Tibial artery (tissue), 4 donors: ENCODE measurements at regions not wholly inside any gene's neighbourhood (a gene's known extent, or its start where the extent isn't known, plus 50 kb on each side); places are given as distances from the start of the nearest gene placed in this dataset.
A peak's percentile ranks its signal among the peaks of the same experiment; 100 is the strongest.

Experiments used
- DNase-seq, 2 donors: peaks; one replicate each; pipeline ENCODE4 v3.0.0-alpha.2; 2019
- H3K27ac ChIP-seq, 2 donors: fragments of 200-600 bp; sonication (generic) in 1 of 2; 1 replicate in 1 of 2; 2 replicates in 1 of 2; pipeline ENCODE4 v1.5.1; 2018 to 2019; ENCODE audit warnings: mild to moderate bottlenecking in 1 of 2
- H3K27me3 ChIP-seq, 2 donors: fragments of 200-600 bp; sonication (generic) in 1 of 2; one replicate each; pipeline versions ENCODE4 v1.5.1 to v1.6.0; 2016 to 2019
- H3K36me3 ChIP-seq, 3 donors: fragments of 200-600 bp; sonication (generic) in 2 of 3; one replicate each; pipeline ENCODE4 v1.5.1; 2016 to 2019; ENCODE audit warnings: mild to moderate bottlenecking in 2 of 3
- H3K4me1 ChIP-seq, 4 donors: fragments of 200-600 bp; sonication (generic) in 2 of 4; 1 replicate in 3 of 4; 2 replicates in 1 of 4; pipeline ENCODE4 v1.5.1; 2016 to 2019
- H3K4me3 ChIP-seq, 2 donors: fragments of 200-600 bp; sonication (generic) in 1 of 2; 1 replicate in 1 of 2; 2 replicates in 1 of 2; pipeline ENCODE4 v1.5.1; 2018 to 2019; ENCODE audit warnings: mild to moderate bottlenecking in 2 of 2
- H3K9me3 ChIP-seq, 3 donors: fragments of 200-600 bp; sonication (generic) in 1 of 3; one replicate each; pipeline ENCODE4 v1.5.1; 2016 to 2019
- CTCF ChIP-seq, 2 experiments: fragments of 200-600 bp in 1 of 2; fragments of 450-650 bp in 1 of 2; IDR thresholded peaks; one replicate each; pipeline ENCODE4 v1.5.1; 2017 to 2019; ENCODE audit warnings: antibody characterized with exemption in 2 of 2, mild to moderate bottlenecking in 1 of 2, moderate library complexity in 1 of 2
- intact Hi-C: fragments of 100-400 bp; cut with DNase I; formaldehyde crosslinking; loops from one replicate; pipeline ENCODE4 v1.15.0; 2023; ENCODE audit warnings: low total_unique reads

GRCh38 chr2:143939626-143940330 is 580.1 kb downstream of the ZEB2 start:
- no peaks in the 10 kb centered on the region for H3K36me3 ChIP-seq
- TF ChIP-seq CTCF (IDR thresholded peaks at IDR 0.05): no peak
- no peaks in the 10 kb centered on the region for H3K9me3 ChIP-seq
- H3K27me3 ChIP-seq: no peaks in the 10 kb centered on the region
- peak overlapping the region; percentile 53 to 70 for H3K27ac ChIP-seq
- DNase-seq: no peak
- H3K4me1 ChIP-seq: peaks cover 0 to 29% (median 14%) of the 10 kb centered on the region in 4 donors
- intact Hi-C loops: no loop called here
- H3K4me3 ChIP-seq: peak overlapping the region; percentile 3 to 8

- Histone ChIP-seq H3K4me3 (peak overlapping the region; percentile 64 to 69), H3K36me3 (no peaks in the 10 kb centered on the region), H3K4me1 (peaks cover 0 to 29% (median 14%) of the 10 kb centered on the region in 4 donors), H3K27me3 (no peaks in the 10 kb centered on the region), H3K27ac (peak overlapping the region; percentile 62 to 70), H3K9me3 (no peaks in the 10 kb centered on the region)
- no peak for DNase-seq
- intact Hi-C loops: no loop called here
- TF ChIP-seq CTCF (IDR thresholded peaks at IDR 0.05): no peak
These were observed 582.1 kb downstream of the ZEB2 start for GRCh38 chr2:143937723-143938350.

GRCh38 chr2:143936848-143937722 is 582.8 kb downstream of the ZEB2 start:
- H3K27me3 ChIP-seq: no peaks in the 10 kb centered on the region
- peaks cover 0 to 29% (median 14%) of the 10 kb centered on the region in 4 donors for H3K4me1 ChIP-seq
- peak; percentile 27 to 68 for DNase-seq
- no peak for TF ChIP-seq CTCF (IDR thresholded peaks at IDR 0.05)
- peak overlapping the region; percentile 62 to 70 for H3K27ac ChIP-seq
- no peaks in the 10 kb centered on the region for H3K36me3 ChIP-seq
- no peaks in the 10 kb centered on the region for H3K9me3 ChIP-seq
- intact Hi-C loops: no loop called here
- H3K4me3 ChIP-seq: peak overlapping the region; percentile 64 to 69

GRCh38 chr2:143936538-143936847 is 583.4 kb downstream of the ZEB2 start:
- no peak for TF ChIP-seq CTCF (IDR thresholded peaks at IDR 0.05)
- Histone ChIP-seq H3K4me3 (peak overlapping the region; percentile 64 to 69), H3K36me3 (no peaks in the 10 kb centered on the region), H3K27me3 (no peaks in the 10 kb centered on the region), H3K27ac (peak overlapping the region; percentile 62 to 70), H3K4me1 (peaks cover 0 to 29% (median 14%) of the 10 kb centered on the region in 4 donors), H3K9me3 (no peaks in the 10 kb centered on the region)
- no peak for DNase-seq
- intact Hi-C loops: no loop called here

- Histone ChIP-seq H3K4me3 (peak overlapping the region in 1 of 2 donors; percentile 64), H3K36me3 (no peaks in the 10 kb centered on the region), H3K27ac (peak overlapping the region; percentile 62 to 70), H3K9me3 (no peaks in the 10 kb centered on the region), H3K27me3 (no peaks in the 10 kb centered on the region), H3K4me1 (peaks cover 0 to 25% (median 13%) of the 10 kb centered on the region in 4 donors)
- TF ChIP-seq CTCF (IDR thresholded peaks at IDR 0.05): no peak
- DNase-seq: no peak
- intact Hi-C loops: no loop called here
These were observed 584.5 kb downstream of the ZEB2 start for GRCh38 chr2:143935482-143935752.
